HCT116 (cell line): ENCODE measurements at regions not wholly inside any gene's neighbourhood (a gene's known extent, or its start where the extent isn't known, plus 50 kb on each side); places are given as distances from the start of the nearest gene placed in this dataset.
"Not testable (repeated sequence)": the region's sequence is repeated elsewhere in the genome, so short reads cannot be mapped to it uniquely, and the experiment has no call there.

ENCODE experiments used
- ATAC-seq: fragments of 200-7000 bp; cut with Tn5 transposase; 2 replicates; pipeline ENCODE4 v1.9.1; 2020; ENCODE audit warnings: mild to moderate bottlenecking, moderate library complexity
- BruUV-seq: library from RNA; stranded (reverse); fragments of 400-500 nt; replicated peaks from 2 replicates; lab custom pipeline; 2021; lab: Mats Ljungman, UMichigan
- CTCF ChIA-PET: fragments of 300-600 bp; sonication (Branson Sonifier 250); formaldehyde crosslinking; loops from one replicate; lab custom pipeline; 2021; ENCODE audit warnings: antibody characterized with exemption; lab: Charles Lee
- POLR2A ChIA-PET: fragments of 300-600, 350-600 bp; sonication (Branson Sonifier 250); formaldehyde crosslinking; loops from one replicate; lab custom pipeline; 2021; ENCODE audit warnings: antibody characterized with exemption; lab: Charles Lee
- RAD21 ChIA-PET, 2 experiments: fragments of 300-600 bp; sonication (Branson Sonifier 250); formaldehyde crosslinking; loops; one replicate each; lab custom pipeline; 2023; ENCODE audit warnings: low total read pairs in 2 of 2; ENCODE audit not compliant: uncharacterized antibody in 2 of 2, unreplicated experiment in 2 of 2, low non-redundant PET in 1 of 2; lab: Charles Lee
- DNase-seq: peaks from one replicate; pipeline ENCODE4 v3.0.0-alpha.2; 2010; ENCODE audit warnings: low read depth, low spot score
- H2AFZ ChIP-seq: fragments of 200-600 bp; shearing (Covaris generic), sonication (generic); 2 replicates; pipeline ENCODE4 v1.6.1; 2017; ENCODE audit warnings: low read depth, mixed run types, mixed read lengths, antibody characterized with exemption, low read length; ENCODE audit not compliant: poor library complexity, severe bottlenecking
- H3K27ac ChIP-seq: 2 replicates; pipeline ENCODE4 v1.5.1; 2012; ENCODE audit warnings: low read depth, low read length
- H3K27me3 ChIP-seq: fragments of 200-600 bp; sonication (generic); 2 replicates; pipeline ENCODE4 v1.6.1; 2016; ENCODE audit warnings: mixed run types, low read length, mixed read lengths; ENCODE audit not compliant: insufficient read depth
- H3K36me3 ChIP-seq, 2 experiments: fragments of 200-500 bp in 1 of 2; fragments of 200-600 bp in 1 of 2; sonication (Bioruptor generic) in 1 of 2; sonication (generic) in 1 of 2; 2 replicates each; pipeline versions ENCODE4 v1.5.1 to v1.6.1; 2014 to 2016; ENCODE audit warnings: low read length in 2 of 2, inconsistent platforms in 1 of 2, mixed read lengths in 1 of 2, mixed run types in 1 of 2; ENCODE audit not compliant: insufficient read depth in 2 of 2, control insufficient read depth in 1 of 2
- H3K4me1 ChIP-seq, 2 experiments: fragments of 200-600 bp in 1 of 2; sonication (generic) in 1 of 2; 2 replicates each; pipeline versions ENCODE4 v1.5.1 to v1.6.1; 2012 to 2017; ENCODE audit warnings: low read length in 2 of 2, inconsistent platforms in 1 of 2, mild to moderate bottlenecking in 1 of 2, mixed read lengths in 1 of 2, mixed run types in 1 of 2, moderate library complexity in 1 of 2; ENCODE audit not compliant: insufficient read depth in 2 of 2, control insufficient read depth in 1 of 2
- H3K4me2 ChIP-seq: fragments of 200-600 bp; sonication (generic); 2 replicates; pipeline ENCODE4 v1.6.1; 2017; ENCODE audit warnings: mixed run types, low read length, mixed read lengths
- H3K4me3 ChIP-seq, 2 experiments: fragments of 200-600 bp in 1 of 2; sonication (generic) in 1 of 2; replicated peaks in 1 of 2; 2 replicates each; pipeline ENCODE4 v1.5.1; 2011 to 2016; ENCODE audit warnings: low read length in 2 of 2, control low read depth in 1 of 2, low read depth in 1 of 2, mild to moderate bottlenecking in 1 of 2, mixed read lengths in 1 of 2, mixed run types in 1 of 2
- H3K79me2 ChIP-seq: fragments of 200-600 bp; sonication (generic); 2 replicates; pipeline ENCODE4 v1.6.1; 2017; ENCODE audit warnings: mild to moderate bottlenecking, mixed run types, low read length, moderate library complexity, mixed read lengths; ENCODE audit not compliant: insufficient read depth
- H3K9ac ChIP-seq: fragments of 200-600 bp; sonication (generic); 2 replicates; pipeline ENCODE4 v1.6.1; 2016; ENCODE audit warnings: low read length, mixed read lengths
- H3K9me2 ChIP-seq: fragments of 200-600 bp; sonication (generic), shearing (Covaris generic); 2 replicates; pipeline ENCODE4 v1.6.1; 2017; ENCODE audit warnings: mixed run types, mild to moderate bottlenecking, moderate library complexity; ENCODE audit not compliant: insufficient read depth
- H3K9me3 ChIP-seq, 2 experiments: fragments of 200-500 bp in 1 of 2; fragments of 200-600 bp in 1 of 2; sonication (Bioruptor generic) in 1 of 2; sonication (generic) in 1 of 2; 2 replicates each; pipeline ENCODE4 v1.6.1; 2014 to 2017; ENCODE audit warnings: low read length in 2 of 2, mixed read lengths in 2 of 2, inconsistent platforms in 1 of 2, low read depth in 1 of 2, mild to moderate bottlenecking in 1 of 2, mixed run types in 1 of 2, moderate library complexity in 1 of 2; ENCODE audit not compliant: control insufficient read depth in 1 of 2, insufficient read depth in 1 of 2
- H4K20me1 ChIP-seq: fragments of 200-600 bp; sonication (generic), shearing (Covaris generic); 2 replicates; pipeline ENCODE4 v1.6.1; 2017; ENCODE audit warnings: mixed run types, mild to moderate bottlenecking, moderate library complexity; ENCODE audit not compliant: insufficient read depth
- CEBPB ChIP-seq: IDR thresholded peaks from 2 replicates; pipeline ENCODE4 v1.6.1; 2012; ENCODE audit warnings: low read depth
- EGR1 ChIP-seq: IDR thresholded peaks from 2 replicates; pipeline ENCODE4 v1.6.1; 2012; ENCODE audit warnings: low read depth
- FOSL1 ChIP-seq: IDR thresholded peaks from 2 replicates; pipeline ENCODE4 v1.6.1; 2012; ENCODE audit warnings: low read depth
- REST ChIP-seq: IDR thresholded peaks from 2 replicates; pipeline ENCODE4 v1.6.1; 2012; ENCODE audit warnings: low read depth
- SIN3A ChIP-seq: IDR thresholded peaks from 2 replicates; pipeline ENCODE4 v1.6.1; 2012; ENCODE audit warnings: low read depth
- TCF7L2 ChIP-seq: IDR thresholded peaks from 2 replicates; pipeline ENCODE4 v1.7.0; 2011; ENCODE audit warnings: borderline replicate concordance, inconsistent platforms; ENCODE audit not compliant: insufficient read depth, insufficient read length; ENCODE audit errors: extremely low read depth
- YY1 ChIP-seq: IDR thresholded peaks from 2 replicates; pipeline ENCODE4 v1.6.1; 2011; ENCODE audit warnings: low read length, low read depth, moderate library complexity, mild to moderate bottlenecking; ENCODE audit not compliant: insufficient replicate concordance; ENCODE audit errors: extremely low read depth
- ZBTB33 ChIP-seq: IDR thresholded peaks from 2 replicates; pipeline ENCODE4 v1.6.1; 2011; ENCODE audit warnings: mild to moderate bottlenecking, low read length, moderate library complexity; ENCODE audit not compliant: insufficient replicate concordance; ENCODE audit errors: extremely low read depth
- intact Hi-C: fragments of 100-400 bp; cut with micrococcal nuclease; formaldehyde crosslinking; loops from 2 replicates; pipeline ENCODE4 v1.10.0; 2022

GRCh38 chr10:120047373-120047772 lies 154.8 kb downstream of the SEC23IP start:
- H3K9ac ChIP-seq, CTCF ChIA-PET, H3K27ac ChIP-seq, POLR2A ChIA-PET, H3K4me2 ChIP-seq, RAD21 ChIA-PET, H2AFZ ChIP-seq, H4K20me1 ChIP-seq, DNase-seq, ATAC-seq, BruUV-seq, H3K9me2 ChIP-seq, H3K79me2 ChIP-seq, H3K36me3 ChIP-seq, H3K4me3 ChIP-seq, H3K4me1 ChIP-seq, intact Hi-C loops, H3K9me3 ChIP-seq: not testable (repeated sequence)
- peaks cover 18% of the 10 kb centered on the region; the same call in 1 of the 2 replicates for H3K27me3 ChIP-seq

GRCh38 chr10:120047926-120048325 lies 155.4 kb downstream of the SEC23IP start:
- no peaks in the 10 kb centered on the region for H3K9me2 ChIP-seq
- peaks cover 23% of the 10 kb centered on the region; the same call in 1 of the 2 replicates for H3K27me3 ChIP-seq
- H4K20me1 ChIP-seq = no peaks in the 10 kb centered on the region
- H2AFZ ChIP-seq = no peak overlapping the region
- CTCF ChIA-PET = no interaction called here
- no peaks in the 10 kb centered on the region for H3K36me3 ChIP-seq
- H3K79me2 ChIP-seq = no peaks in the 10 kb centered on the region
- H3K9me3 ChIP-seq = no peaks in the 10 kb centered on the region
- BruUV-seq = no TSS peak
- RAD21 ChIA-PET = no interaction called here
- POLR2A ChIA-PET = no interaction called here
- no peak overlapping the region for H3K27ac ChIP-seq
- no peaks in the 10 kb centered on the region for H3K4me1 ChIP-seq
- intact Hi-C loops = no loop called here
- H3K4me2 ChIP-seq = no peak overlapping the region
- DNase-seq = no peak
- TF ChIP-seq EGR1 (no peak), CEBPB (no peak)
- no peak overlapping the region for H3K4me3 ChIP-seq
- ATAC-seq = no peak
- no peak overlapping the region for H3K9ac ChIP-seq

- Histone ChIP-seq H3K4me2 (no peak overlapping the region), H3K4me1 (no peaks in the 10 kb centered on the region), H3K79me2 (no peaks in the 10 kb centered on the region), H3K36me3 (no peaks in the 10 kb centered on the region), H3K9me3 (no peaks in the 10 kb centered on the region), H3K4me3 (no peak overlapping the region), H4K20me1 (no peaks in the 10 kb centered on the region), H3K9ac (no peak overlapping the region), H3K27ac (no peak overlapping the region), H3K27me3 (peaks cover 23% of the 10 kb centered on the region; the same call in 1 of the 2 replicates), H2AFZ (no peak overlapping the region), H3K9me2 (no peaks in the 10 kb centered on the region)
- DNase-seq (no peak), ATAC-seq (no peak)
- ChIA-PET CTCF (no interaction called here), POLR2A (no interaction called here), RAD21 (no interaction called here)
- no TSS peak for BruUV-seq
- intact Hi-C loops = no loop called here
- TF ChIP-seq TCF7L2 (no peak), YY1 (no peak), SIN3A (no peak), FOSL1 (no peak), ZBTB33 (no peak), REST (no peak)
Observed at GRCh38 chr10:120048391-120048790, 155.9 kb downstream of the SEC23IP start.
